T-helper 2 cell treated with Interferon-gamma antibody and Interleukin-4, amounts not matched to agents 5 μg/mL and 100 μg/mL, for 36 hours (primary cell): ENCODE measurements at regions not wholly inside any gene's neighbourhood (a gene's known extent, or its start where the extent isn't known, plus 50 kb on each side); places are given as distances from the start of the nearest gene placed in this dataset.

ENCODE experiments used
- DNase-seq: peaks from one replicate; pipeline ENCODE4 v3.0.0; 2021; ENCODE audit warnings: low spot score
- H3K27ac Mint-ChIP-seq: one replicate; pipeline ENCODE4 v1.8.0; 2021; ENCODE audit warnings: mild to moderate bottlenecking, mixed read lengths
- H3K27me3 Mint-ChIP-seq: one replicate; pipeline ENCODE4 v1.8.0; 2021; ENCODE audit warnings: low read depth, mixed read lengths
- H3K36me3 Mint-ChIP-seq: one replicate; pipeline ENCODE4 v1.8.0; 2021; ENCODE audit warnings: low read depth, mixed read lengths
- H3K4me1 Mint-ChIP-seq: one replicate; pipeline ENCODE4 v1.8.0; 2021; ENCODE audit warnings: low read depth, mixed read lengths
- H3K4me3 Mint-ChIP-seq: one replicate; pipeline ENCODE4 v1.8.0; 2022; ENCODE audit warnings: mild to moderate bottlenecking, moderate library complexity, mixed read lengths
- H3K9me3 Mint-ChIP-seq: one replicate; pipeline ENCODE4 v1.8.0; 2021; ENCODE audit warnings: mixed read lengths

GRCh38 chr2:128501006-128501690 lies 182.5 kb upstream of the HS6ST1 start:
- Mint-ChIP-seq H3K27ac (no peak overlapping the region), H3K36me3 (no peaks in the 10 kb centered on the region), H3K4me3 (no peak overlapping the region), H3K27me3 (peaks cover 9% of the 10 kb centered on the region), H3K9me3 (no peaks in the 10 kb centered on the region), H3K4me1 (peaks cover 4% of the 10 kb centered on the region)
- DNase-seq = no peak

- H3K4me3 Mint-ChIP-seq = no peak overlapping the region
- H3K4me1 Mint-ChIP-seq = peaks cover 4% of the 10 kb centered on the region
- no peaks in the 10 kb centered on the region for H3K9me3 Mint-ChIP-seq
- no peaks in the 10 kb centered on the region for H3K36me3 Mint-ChIP-seq
- no peak for DNase-seq
- peaks cover 12% of the 10 kb centered on the region for H3K27me3 Mint-ChIP-seq
- H3K27ac Mint-ChIP-seq = no peak overlapping the region
These were observed 183.0 kb upstream of the HS6ST1 start for GRCh38 chr2:128501700-128502099.

- Mint-ChIP-seq H3K4me1 (peaks cover 4% of the 10 kb centered on the region), H3K27ac (no peak overlapping the region), H3K27me3 (peaks cover 15% of the 10 kb centered on the region), H3K36me3 (no peaks in the 10 kb centered on the region), H3K9me3 (no peaks in the 10 kb centered on the region), H3K4me3 (no peak overlapping the region)
- DNase-seq = no peak
These were observed 183.5 kb upstream of the HS6ST1 start for GRCh38 chr2:128502200-128502599.

- no peak overlapping the region for H3K4me3 Mint-ChIP-seq
- H3K4me1 Mint-ChIP-seq = peaks cover 4% of the 10 kb centered on the region
- no peaks in the 10 kb centered on the region for H3K36me3 Mint-ChIP-seq
- no peaks in the 10 kb centered on the region for H3K9me3 Mint-ChIP-seq
- no peak for DNase-seq
- H3K27ac Mint-ChIP-seq = no peak overlapping the region
- H3K27me3 Mint-ChIP-seq = peaks cover 20% of the 10 kb centered on the region
These were observed 184.1 kb upstream of the HS6ST1 start for GRCh38 chr2:128502638-128503246.

GRCh38 chr2:128503399-128504245 lies 185.0 kb upstream of the HS6ST1 start:
- H3K27ac Mint-ChIP-seq = no peak overlapping the region
- no peaks in the 10 kb centered on the region for H3K36me3 Mint-ChIP-seq
- no peak overlapping the region for H3K4me3 Mint-ChIP-seq
- H3K27me3 Mint-ChIP-seq = peaks cover 23% of the 10 kb centered on the region
- H3K4me1 Mint-ChIP-seq = peaks cover 4% of the 10 kb centered on the region
- DNase-seq = no peak
- no peaks in the 10 kb centered on the region for H3K9me3 Mint-ChIP-seq

- Mint-ChIP-seq H3K4me3 (no peak overlapping the region), H3K9me3 (no peaks in the 10 kb centered on the region), H3K27ac (no peak overlapping the region), H3K4me1 (peaks cover 4% of the 10 kb centered on the region), H3K36me3 (no peaks in the 10 kb centered on the region), H3K27me3 (peaks cover 21% of the 10 kb centered on the region)
- DNase-seq = no peak
These were observed 185.8 kb upstream of the HS6ST1 start for GRCh38 chr2:128504246-128505149.

GRCh38 chr2:128505150-128505490 lies 186.5 kb upstream of the HS6ST1 start:
- Mint-ChIP-seq H3K27ac (no peak overlapping the region), H3K4me3 (no peak overlapping the region), H3K36me3 (no peaks in the 10 kb centered on the region), H3K4me1 (peaks cover 1% of the 10 kb centered on the region), H3K9me3 (no peaks in the 10 kb centered on the region), H3K27me3 (peaks cover 20% of the 10 kb centered on the region)
- DNase-seq = no peak

GRCh38 chr2:128505575-128506526 lies 187.2 kb upstream of the HS6ST1 start:
- no peak for DNase-seq
- no peak overlapping the region for H3K27ac Mint-ChIP-seq
- H3K27me3 Mint-ChIP-seq = peaks cover 20% of the 10 kb centered on the region
- no peaks in the 10 kb centered on the region for H3K36me3 Mint-ChIP-seq
- H3K4me3 Mint-ChIP-seq = no peak overlapping the region
- no peaks in the 10 kb centered on the region for H3K9me3 Mint-ChIP-seq
- no peaks in the 10 kb centered on the region for H3K4me1 Mint-ChIP-seq

GRCh38 chr2:128506534-128506933 lies 187.9 kb upstream of the HS6ST1 start:
- Mint-ChIP-seq H3K27me3 (peaks cover 20% of the 10 kb centered on the region), H3K4me1 (no peaks in the 10 kb centered on the region), H3K27ac (no peak overlapping the region), H3K36me3 (no peaks in the 10 kb centered on the region), H3K9me3 (no peaks in the 10 kb centered on the region), H3K4me3 (no peak overlapping the region)
- DNase-seq = no peak

- Mint-ChIP-seq H3K9me3 (no peaks in the 10 kb centered on the region), H3K27me3 (peaks cover 18% of the 10 kb centered on the region), H3K27ac (no peak overlapping the region), H3K4me3 (no peak overlapping the region), H3K36me3 (no peaks in the 10 kb centered on the region), H3K4me1 (peaks cover 13% of the 10 kb centered on the region)
- DNase-seq = no peak
These were observed 192.2 kb upstream of the HS6ST1 start for GRCh38 chr2:128510701-128511397.

- Mint-ChIP-seq H3K4me1 (peaks cover 13% of the 10 kb centered on the region), H3K27ac (no peak overlapping the region), H3K4me3 (no peak overlapping the region), H3K27me3 (peaks cover 13% of the 10 kb centered on the region), H3K36me3 (no peaks in the 10 kb centered on the region), H3K9me3 (no peaks in the 10 kb centered on the region)
- DNase-seq = no peak
These were observed 193.2 kb upstream of the HS6ST1 start for GRCh38 chr2:128511731-128512378.
